ENCODE measurements at regions not wholly inside any gene's neighbourhood (a gene's known extent, or its start where the extent isn't known, plus 50 kb on each side); places are given as distances from the start of the nearest gene placed in this dataset.

DNA sequence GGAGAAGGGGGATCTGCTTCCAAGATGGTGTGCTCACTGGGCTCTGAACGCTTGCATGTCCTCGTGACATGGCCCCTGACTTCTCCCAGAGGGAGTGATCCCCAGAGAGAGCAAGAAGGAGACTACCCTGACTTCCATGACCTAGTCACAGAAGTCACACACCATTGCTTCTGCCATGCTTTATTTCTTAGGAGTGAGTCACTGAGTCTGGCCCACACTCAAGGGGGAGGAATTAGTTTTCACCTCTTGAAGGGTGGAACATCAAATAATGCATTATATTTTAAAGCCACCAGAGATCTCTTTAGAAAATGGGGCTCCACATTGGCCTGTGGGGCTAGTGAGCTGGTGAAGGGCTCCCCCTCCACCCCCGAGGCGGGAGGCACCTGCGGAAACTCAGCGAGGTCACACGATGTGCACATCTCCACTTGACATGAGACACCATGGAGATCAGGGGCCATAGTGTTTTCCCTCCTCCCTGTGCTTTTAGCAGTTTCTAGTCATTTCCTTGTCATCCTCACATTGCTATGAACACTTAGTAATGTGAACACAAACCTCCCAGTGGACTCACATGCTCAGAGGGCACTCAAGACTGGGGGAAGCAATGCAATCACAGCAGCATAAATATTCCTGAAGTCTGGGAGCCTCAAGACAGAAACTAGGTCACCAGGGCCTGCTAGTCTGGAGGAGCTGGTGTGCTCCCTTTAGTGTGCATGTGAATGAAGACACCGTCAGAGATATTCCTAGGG, 87.4 kb upstream of the FZD10 start:
- TF ChIP-seq GATA2 (IDR thresholded peaks at IDR 0.05; ENCODE audit: low read depth, low read length), result no peak
- TF ChIP-seq GATA3 (IDR thresholded peaks at IDR 0.05; ENCODE audit: low read depth, low read length), result no peak

DNA sequence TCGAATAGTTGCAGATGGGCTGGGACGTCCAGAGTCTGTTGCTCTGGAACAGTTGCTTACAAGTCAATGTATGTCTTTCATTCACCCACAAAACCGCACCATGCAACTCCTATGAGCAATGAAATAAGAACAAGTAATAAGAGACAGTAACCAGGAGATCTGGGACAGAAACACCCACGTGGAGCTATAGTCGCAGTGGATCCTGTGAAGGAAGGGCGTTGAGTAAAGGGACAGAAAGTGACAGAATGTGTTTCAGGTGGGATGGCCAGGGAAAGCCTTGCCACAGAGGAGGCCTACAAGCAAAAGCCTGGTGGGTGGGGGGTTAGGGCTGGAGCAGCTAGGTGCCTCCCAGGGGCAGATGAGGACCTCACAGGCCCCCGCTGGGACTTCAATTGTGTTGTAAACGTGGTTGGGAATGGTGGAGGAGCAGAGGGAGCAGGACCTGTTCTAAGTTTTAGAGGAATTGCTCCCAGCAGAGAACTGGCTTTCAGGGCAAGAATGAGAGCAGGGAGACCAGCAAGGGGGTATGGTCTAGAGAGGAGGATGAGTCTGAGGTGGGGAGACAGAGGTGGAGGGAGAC, 86.7 kb upstream of the FZD10 start:
- TF ChIP-seq GATA3 (IDR thresholded peaks at IDR 0.05; ENCODE audit: low read depth, low read length), result no peak
- no peak for TF ChIP-seq GATA2 (IDR thresholded peaks at IDR 0.05; ENCODE audit: low read depth, low read length)

DNA sequence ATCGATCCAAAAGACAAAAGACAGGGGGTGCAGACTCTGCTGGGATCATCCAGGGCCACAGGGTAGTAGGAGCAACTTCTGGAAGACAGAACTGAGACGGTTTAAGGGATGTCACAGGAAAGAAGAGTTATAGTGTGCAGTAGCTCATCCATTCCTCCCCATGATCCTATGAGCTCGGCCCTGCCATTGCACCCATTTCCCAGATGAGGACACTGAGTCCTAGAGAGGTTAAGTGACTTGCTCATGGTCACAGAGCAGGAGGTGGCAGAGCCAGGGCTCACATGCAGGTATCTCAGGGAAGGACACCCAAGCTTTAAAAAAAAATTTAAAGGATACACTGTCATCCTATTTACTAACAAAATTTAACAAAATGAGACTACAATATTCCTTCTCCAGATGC, 86.1 kb upstream of the FZD10 start:
- no peak for TF ChIP-seq GATA2 (IDR thresholded peaks at IDR 0.05; ENCODE audit: low read depth, low read length)
- no peak for TF ChIP-seq GATA3 (IDR thresholded peaks at IDR 0.05; ENCODE audit: low read depth, low read length)

DNA sequence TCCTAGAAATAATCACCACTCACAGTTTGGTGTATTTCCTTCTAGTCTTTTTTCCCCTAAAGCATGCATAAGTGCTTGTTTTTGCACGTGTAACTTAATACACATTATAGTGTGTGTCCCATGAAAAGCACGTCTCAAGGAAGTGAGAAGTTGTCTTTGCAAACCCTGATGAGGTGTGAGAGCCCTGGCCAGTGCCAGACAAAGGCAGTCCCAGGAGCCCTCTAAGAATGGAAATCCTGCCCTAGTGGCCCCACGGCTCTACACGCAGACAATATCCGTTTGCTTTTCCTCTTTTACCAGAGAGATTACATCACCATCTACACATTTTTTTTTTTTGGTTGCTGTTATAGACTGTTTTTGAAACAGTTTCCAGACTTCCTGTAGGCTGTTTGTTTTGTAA, 85.5 kb upstream of the FZD10 start:
- TF ChIP-seq GATA3 (IDR thresholded peaks at IDR 0.05; ENCODE audit: low read depth, low read length) (no peak), GATA2 (IDR thresholded peaks at IDR 0.05; ENCODE audit: low read depth, low read length) (no peak)

DNA sequence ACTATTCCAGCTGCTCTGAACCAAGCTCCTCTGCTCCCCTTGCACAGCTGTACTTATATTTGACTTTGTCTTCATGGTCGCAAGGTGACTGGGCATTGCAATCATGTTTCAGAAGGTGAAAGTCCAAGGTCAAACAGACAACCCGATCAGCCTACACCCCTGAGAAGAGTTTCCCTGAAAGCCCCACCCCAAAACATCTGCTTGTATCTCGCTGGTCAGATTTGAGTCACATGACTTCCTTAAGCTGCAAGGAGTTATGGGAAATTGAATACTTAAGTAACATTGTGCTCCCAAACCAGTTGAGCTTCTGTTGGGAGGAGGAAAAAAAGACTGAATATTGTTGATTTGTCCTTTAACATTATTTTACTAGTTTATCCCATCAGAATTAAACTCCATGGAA, 83.4 kb upstream of the FZD10 start:
- TF ChIP-seq GATA3 (IDR thresholded peaks at IDR 0.05; ENCODE audit: low read depth, low read length) (no peak), GATA2 (IDR thresholded peaks at IDR 0.05; ENCODE audit: low read depth, low read length) (no peak)

DNA sequence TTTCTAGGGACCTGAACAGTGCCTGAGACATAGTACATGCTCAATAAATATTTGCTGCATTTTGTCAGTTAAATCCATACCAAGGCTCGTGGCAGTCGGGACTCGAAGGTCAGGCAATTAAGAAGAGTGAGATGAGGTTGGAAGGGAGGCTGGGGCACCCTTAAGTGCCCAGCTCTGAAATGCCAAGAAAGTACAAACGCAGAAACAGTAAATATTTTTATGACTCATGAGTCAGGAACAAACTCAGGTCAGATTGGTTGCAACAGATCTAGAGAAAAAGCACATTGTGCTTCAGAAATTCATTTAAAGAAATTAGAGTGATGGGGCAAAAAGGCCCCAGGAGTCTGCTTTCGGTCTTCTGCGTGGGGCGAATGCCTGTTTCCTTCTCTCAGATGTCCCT, 83.0 kb upstream of the FZD10 start:
- TF ChIP-seq GATA3 (IDR thresholded peaks at IDR 0.05; ENCODE audit: low read depth, low read length) (no peak), GATA2 (IDR thresholded peaks at IDR 0.05; ENCODE audit: low read depth, low read length) (no peak)

DNA sequence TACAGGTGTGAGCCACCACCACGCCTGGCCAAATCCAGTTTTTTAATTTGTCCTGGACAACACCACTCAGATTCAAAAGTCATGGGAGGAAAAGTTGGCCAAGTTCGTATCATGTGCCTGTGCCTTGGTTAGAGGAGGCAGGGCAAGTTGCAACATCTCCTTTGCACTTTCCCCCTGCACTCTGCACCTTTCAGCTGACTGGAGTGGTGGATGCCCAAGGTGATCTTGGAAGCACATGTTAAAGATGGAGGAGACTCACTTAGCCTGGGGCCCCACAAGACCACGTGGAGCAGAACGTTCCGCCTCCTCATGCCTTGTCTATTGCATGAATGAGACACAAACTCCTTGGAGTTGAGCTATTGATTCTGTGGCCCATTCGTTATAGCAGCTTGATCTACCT, 82.1 kb upstream of the FZD10 start:
- TF ChIP-seq GATA3 (IDR thresholded peaks at IDR 0.05; ENCODE audit: low read depth, low read length), result no peak
- no peak for TF ChIP-seq GATA2 (IDR thresholded peaks at IDR 0.05; ENCODE audit: low read depth, low read length)

DNA sequence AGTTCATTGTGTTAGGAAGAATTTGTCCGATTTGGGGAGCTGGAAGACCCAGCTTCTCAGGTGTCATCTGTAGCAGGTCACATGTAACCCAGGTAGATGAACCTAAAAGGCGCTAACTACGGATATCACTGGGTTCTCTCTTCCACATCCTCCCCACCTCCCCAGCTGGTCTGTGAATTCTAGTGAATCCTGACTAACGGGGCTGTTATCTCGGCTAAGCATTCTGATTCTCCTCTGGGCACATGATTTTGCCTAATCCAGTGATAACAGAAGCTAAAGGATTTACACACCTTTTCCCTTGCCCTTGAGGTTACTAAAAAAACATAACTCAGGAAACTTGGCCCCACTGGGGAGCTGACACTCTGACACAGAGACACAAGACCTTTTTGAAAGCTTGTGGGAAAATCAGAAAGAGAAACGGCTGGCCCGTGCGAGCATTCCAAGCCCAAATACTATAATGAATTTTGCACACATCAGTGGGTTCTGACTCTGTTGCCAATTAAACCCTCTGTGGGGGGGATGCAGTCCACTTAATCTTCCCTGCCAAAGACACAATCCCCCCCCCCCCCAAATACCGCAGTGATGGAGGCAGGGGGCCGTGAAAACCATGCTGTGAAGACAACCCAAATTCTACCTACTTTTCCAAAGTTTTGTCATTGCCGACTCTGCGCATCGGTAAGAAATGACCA, 81.0 kb upstream of the FZD10 start:
- TF ChIP-seq GATA3 (IDR thresholded peaks at IDR 0.05; ENCODE audit: low read depth, low read length), result no peak
- TF ChIP-seq GATA2 (IDR thresholded peaks at IDR 0.05; ENCODE audit: low read depth, low read length), result no peak

DNA sequence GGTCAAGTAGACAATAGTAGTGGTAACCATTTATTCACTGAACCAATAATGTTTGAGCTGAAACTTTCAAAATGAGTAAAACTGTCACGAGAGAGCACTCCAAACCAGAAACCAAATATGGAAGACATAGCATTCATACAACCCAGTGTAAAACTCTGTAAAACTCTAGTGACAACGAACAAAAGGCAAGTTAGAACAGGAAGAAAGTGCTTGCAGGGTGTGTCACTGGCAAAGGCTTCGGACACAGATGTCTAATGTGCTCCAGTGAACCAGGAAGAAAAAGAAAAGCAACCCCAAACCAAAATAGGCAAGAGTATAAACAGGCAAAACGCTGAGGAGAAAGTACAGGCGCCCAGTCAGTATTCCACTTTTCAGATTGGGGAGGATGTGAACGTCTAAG, 79.3 kb upstream of the FZD10 start:
- TF ChIP-seq GATA2 (IDR thresholded peaks at IDR 0.05; ENCODE audit: low read depth, low read length) (no peak), GATA3 (IDR thresholded peaks at IDR 0.05; ENCODE audit: low read depth, low read length) (no peak)

DNA sequence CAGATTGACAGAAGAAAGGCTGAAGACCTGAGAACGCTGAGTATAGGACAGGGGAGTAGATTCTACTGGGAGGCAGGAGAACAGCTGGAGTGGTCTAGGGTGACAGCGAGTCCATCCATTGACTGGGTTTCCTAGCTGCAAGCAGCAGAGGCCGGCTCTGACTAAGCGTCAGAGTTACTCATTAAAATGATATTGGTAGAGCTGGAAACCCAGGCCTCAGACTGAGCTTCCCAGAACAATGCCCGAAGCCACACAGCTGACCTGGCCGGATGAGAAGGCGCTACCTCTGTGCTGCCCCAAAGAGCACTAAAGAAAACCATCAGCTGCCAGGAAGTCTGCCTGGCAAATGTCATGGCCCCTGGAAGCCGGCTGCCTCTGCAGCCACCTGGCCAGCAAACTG, 78.5 kb upstream of the FZD10 start:
- TF ChIP-seq GATA2 (IDR thresholded peaks at IDR 0.05; ENCODE audit: low read depth, low read length), result no peak
- no peak for TF ChIP-seq GATA3 (IDR thresholded peaks at IDR 0.05; ENCODE audit: low read depth, low read length)

DNA sequence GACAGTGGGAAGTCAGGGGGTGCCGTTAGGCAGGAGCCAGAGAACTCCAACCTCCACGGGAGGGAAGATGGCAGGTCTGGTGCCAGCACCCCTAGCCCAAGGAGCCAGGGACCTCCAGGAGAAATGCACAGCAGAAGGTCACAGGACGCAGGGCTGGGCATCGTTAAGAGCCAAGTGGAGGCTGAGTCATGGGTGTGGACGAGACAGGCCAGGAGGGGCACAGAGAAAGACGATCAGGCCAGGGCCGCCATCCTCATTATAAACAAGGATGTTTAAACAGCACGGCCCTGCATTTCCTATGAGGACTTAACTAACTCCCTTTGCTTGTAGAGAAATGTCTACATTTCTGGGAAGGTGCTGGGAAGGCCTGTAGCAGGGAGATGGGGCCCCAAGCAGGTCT, 77.9 kb upstream of the FZD10 start:
- no peak for TF ChIP-seq GATA3 (IDR thresholded peaks at IDR 0.05; ENCODE audit: low read depth, low read length)
- TF ChIP-seq GATA2 (IDR thresholded peaks at IDR 0.05; ENCODE audit: low read depth, low read length), result no peak

DNA sequence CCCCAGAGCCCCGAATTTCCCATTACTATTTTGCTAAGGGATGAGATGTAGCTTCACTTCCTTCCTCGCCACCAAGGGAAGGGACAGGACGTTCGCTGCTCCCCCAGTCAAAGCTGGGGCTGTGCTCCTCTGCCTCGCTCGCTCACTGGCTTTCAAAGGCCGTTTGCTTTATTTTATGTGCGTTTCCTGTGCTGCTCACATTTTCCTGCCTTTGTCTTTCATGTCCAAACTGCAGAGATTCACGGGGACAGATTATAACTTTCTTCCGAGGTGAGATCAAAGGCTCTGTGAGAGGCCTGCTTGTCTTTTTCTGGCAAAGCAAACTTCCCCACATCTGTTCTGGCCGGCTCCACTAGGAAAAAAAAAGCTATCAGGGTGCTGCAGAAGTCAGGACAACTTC, 76.0 kb upstream of the FZD10 start:
- no peak for TF ChIP-seq GATA2 (IDR thresholded peaks at IDR 0.05; ENCODE audit: low read depth, low read length)
- TF ChIP-seq GATA3 (IDR thresholded peaks at IDR 0.05; ENCODE audit: low read depth, low read length), result no peak

DNA sequence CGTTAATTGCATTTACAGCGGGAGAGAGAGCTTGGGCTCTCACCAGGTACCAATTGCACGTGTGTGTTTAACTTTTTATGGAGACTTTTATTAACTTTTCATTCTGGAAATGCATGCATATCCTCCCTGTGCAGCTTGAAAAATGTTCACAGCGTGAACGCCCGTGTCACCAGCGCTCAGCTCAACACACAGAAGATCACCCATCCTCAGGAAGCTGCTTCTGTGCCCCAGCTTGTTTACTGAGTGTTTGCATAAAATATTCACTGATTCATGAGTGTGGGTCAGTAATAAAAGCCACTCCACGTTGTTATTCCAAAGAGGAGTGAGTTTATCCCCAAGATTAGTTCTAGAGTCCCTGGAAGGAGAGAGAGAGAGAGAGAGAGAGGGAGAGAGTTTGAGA, 75.5 kb upstream of the FZD10 start:
- TF ChIP-seq GATA2 (IDR thresholded peaks at IDR 0.05; ENCODE audit: low read depth, low read length) (no peak), GATA3 (IDR thresholded peaks at IDR 0.05; ENCODE audit: low read depth, low read length) (no peak)

DNA sequence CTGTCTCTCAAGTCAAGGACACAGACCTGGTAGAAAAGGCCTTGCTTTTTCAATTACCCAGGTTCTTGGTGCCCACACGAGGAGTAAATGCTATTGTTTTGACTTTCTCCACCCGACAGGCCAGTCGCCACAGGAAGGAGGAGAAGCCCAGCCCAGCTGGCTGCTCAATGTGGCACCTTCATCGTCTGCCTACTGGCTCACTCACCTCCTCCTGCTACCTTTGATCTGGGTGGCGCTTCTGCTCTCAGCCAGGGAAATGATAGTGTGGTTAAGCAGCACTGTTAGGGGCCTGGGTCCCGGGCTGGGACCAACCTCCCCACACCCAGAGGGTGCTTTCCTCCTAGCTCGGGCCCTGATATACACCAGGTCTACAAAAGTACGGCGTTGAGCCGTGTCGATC, 75.0 kb upstream of the FZD10 start:
- TF ChIP-seq GATA3 (IDR thresholded peaks at IDR 0.05; ENCODE audit: low read depth, low read length), result no peak
- no peak for TF ChIP-seq GATA2 (IDR thresholded peaks at IDR 0.05; ENCODE audit: low read depth, low read length)

DNA sequence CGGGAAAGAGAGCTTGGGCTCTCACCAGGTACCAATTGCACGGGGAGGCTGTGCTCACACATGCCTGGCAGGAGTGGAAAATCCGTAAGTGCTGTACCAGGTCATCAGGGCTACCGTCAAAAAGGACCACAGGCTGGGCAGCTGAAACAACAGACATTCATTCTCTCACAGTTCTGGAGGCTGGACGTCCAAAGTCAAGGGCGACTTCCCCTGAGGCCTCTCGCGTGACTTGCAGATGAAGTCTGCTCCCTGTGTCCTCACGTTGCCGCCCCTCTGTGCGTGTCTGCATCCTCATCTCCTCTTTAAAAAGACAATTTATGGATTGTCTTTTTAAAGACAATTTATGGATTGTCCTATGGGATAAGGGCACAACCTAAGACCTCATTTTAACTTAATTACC, 73.8 kb upstream of the FZD10 start:
- no peak for TF ChIP-seq GATA2 (IDR thresholded peaks at IDR 0.05; ENCODE audit: low read depth, low read length)
- no peak for TF ChIP-seq GATA3 (IDR thresholded peaks at IDR 0.05; ENCODE audit: low read depth, low read length)

Data from SH-SY5Y (cell line).